Tibial nerve (tissue), 4 donors: ENCODE measurements at regions not wholly inside any gene's neighbourhood (a gene's known extent, or its start where the extent isn't known, plus 50 kb on each side); places are given as distances from the start of the nearest gene placed in this dataset.

Source experiments
- DNase-seq, 2 donors: peaks; one replicate each; pipeline ENCODE4 v3.0.0-alpha.2; 2019; ENCODE audit warnings: low spot score in 2 of 2
- H3K27ac ChIP-seq, 4 donors: fragments of 200-600 bp; sonication (generic) in 3 of 4; one replicate each; pipeline ENCODE4 v1.5.1; 2017 to 2019; ENCODE audit warnings: mild to moderate bottlenecking in 1 of 4
- H3K27me3 ChIP-seq, 2 donors: fragments of 200-600 bp; sonication (generic) in 1 of 2; one replicate each; pipeline versions ENCODE4 v1.5.1 to v1.6.0; 2017 to 2019
- H3K36me3 ChIP-seq, 3 donors: fragments of 200-600 bp; sonication (generic); one replicate each; pipeline ENCODE4 v1.5.1; 2018 to 2019
- H3K4me1 ChIP-seq, 4 donors: fragments of 200-600 bp; sonication (generic) in 3 of 4; one replicate each; pipeline ENCODE4 v1.5.1; 2017 to 2019
- H3K4me3 ChIP-seq, 4 donors: fragments of 200-600 bp; sonication (generic) in 3 of 4; one replicate each; pipeline ENCODE4 v1.5.1; 2017 to 2019; ENCODE audit warnings: mild to moderate bottlenecking in 1 of 4, moderate library complexity in 1 of 4
- H3K9me3 ChIP-seq, 4 donors: fragments of 200-600 bp; sonication (generic) in 3 of 4; one replicate each; pipeline ENCODE4 v1.5.1; 2017 to 2019
- EP300 ChIP-seq, 2 donors: sonication (generic); formaldehyde crosslinking; IDR thresholded peaks; one replicate each; pipeline ENCODE4 v1.6.1; 2017; ENCODE audit warnings: antibody characterized with exemption in 2 of 2, mild to moderate bottlenecking in 1 of 2
- POLR2A ChIP-seq, 2 donors: fragments of 450-650 bp; IDR thresholded peaks; one replicate each; pipeline ENCODE4 v1.6.1; 2017; ENCODE audit warnings: antibody characterized with exemption in 2 of 2, mild to moderate bottlenecking in 2 of 2, moderate library complexity in 2 of 2
- WGBS, 2 donors: methylation state at CpG; one replicate each; pipeline ENCODE4 v1.1.5; 2018; 5-methylcytosine and 5-hydroxymethylcytosine counted together
- TF ChIP-seq, protein P1 (sequence below), 5 experiments: fragments of 200-600 bp in 3 of 5; fragments of 450-650 bp in 2 of 5; sonication (generic) in 3 of 5; IDR thresholded peaks; one replicate each; pipeline ENCODE4 v1.5.1; 2016 to 2019; ENCODE audit warnings: antibody characterized with exemption in 5 of 5, mild to moderate bottlenecking in 3 of 5, moderate library complexity in 2 of 5

DNA sequence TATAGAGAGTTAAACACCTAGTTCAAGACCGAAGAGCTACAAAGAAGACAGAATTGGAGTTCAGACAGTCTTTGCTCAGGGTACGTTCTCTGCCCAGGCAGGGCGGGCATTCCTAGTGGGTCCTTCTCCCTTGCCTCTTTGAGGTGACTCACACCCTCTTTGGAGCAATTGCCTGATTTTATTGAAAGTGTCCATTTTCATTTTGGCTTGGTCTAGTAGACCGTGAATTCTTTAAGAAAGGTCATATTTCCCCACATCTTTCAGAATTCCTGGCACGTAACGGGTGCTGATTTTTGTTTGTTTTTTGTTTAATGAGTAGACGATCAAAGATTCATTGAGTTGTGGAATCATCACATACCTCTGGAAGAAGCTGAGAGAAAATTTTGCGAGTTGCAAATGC lies 871.5 kb downstream of the RNF144A start:
- 83% methylated on average over 8 of the region's 8 CpGs for WGBS, 2 donors
- Histone ChIP-seq H3K4me3 (no peak overlapping the region), H3K27me3 (no peaks in the 10 kb centered on the region), H3K9me3 (no peaks in the 10 kb centered on the region), H3K27ac (no peak overlapping the region), H3K4me1 (no peaks in the 10 kb centered on the region), H3K36me3 (no peaks in the 10 kb centered on the region)
- DNase-seq, result no peak
- TF ChIP-seq, protein P1, sequence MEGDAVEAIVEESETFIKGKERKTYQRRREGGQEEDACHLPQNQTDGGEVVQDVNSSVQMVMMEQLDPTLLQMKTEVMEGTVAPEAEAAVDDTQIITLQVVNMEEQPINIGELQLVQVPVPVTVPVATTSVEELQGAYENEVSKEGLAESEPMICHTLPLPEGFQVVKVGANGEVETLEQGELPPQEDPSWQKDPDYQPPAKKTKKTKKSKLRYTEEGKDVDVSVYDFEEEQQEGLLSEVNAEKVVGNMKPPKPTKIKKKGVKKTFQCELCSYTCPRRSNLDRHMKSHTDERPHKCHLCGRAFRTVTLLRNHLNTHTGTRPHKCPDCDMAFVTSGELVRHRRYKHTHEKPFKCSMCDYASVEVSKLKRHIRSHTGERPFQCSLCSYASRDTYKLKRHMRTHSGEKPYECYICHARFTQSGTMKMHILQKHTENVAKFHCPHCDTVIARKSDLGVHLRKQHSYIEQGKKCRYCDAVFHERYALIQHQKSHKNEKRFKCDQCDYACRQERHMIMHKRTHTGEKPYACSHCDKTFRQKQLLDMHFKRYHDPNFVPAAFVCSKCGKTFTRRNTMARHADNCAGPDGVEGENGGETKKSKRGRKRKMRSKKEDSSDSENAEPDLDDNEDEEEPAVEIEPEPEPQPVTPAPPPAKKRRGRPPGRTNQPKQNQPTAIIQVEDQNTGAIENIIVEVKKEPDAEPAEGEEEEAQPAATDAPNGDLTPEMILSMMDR (IDR thresholded peaks at IDR 0.05), result no peak
- TF ChIP-seq POLR2A (IDR thresholded peaks at IDR 0.05), result no peak
- TF ChIP-seq EP300 (IDR thresholded peaks at IDR 0.05), result no peak

DNA sequence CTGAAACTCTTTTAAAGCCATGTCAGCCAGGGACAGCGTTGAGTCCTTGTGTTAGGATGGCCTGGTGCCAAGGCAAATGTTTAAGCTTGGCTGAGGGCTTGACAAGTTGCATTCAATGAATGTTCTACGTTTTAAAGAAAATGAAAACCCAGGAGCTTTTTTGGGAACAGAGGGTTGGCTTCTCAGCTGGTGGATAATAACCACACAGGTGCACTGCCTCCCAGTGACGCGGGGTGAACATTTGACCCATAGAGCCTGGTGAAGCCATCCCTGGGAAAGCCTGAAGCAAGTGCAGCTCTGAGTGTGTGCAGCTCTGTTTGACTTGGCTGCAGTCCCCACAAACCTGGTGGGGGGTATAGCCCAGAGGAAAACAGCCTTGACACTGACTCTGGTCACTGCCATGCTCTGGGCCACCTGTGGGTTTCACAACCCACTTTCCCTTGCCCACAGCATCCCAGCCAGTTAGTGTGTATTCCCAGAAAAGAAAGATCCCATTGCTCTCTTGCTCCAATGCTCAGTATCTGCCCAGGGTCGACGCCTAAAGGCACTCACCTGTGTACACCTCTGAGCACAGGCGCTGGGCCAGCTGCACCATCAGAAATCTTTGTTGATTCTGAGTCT lies 874.9 kb downstream of the RNF144A start:
- no peaks in the 10 kb centered on the region for H3K36me3 ChIP-seq
- no peak overlapping the region for H3K27ac ChIP-seq
- no peak overlapping the region for H3K4me3 ChIP-seq

DNA sequence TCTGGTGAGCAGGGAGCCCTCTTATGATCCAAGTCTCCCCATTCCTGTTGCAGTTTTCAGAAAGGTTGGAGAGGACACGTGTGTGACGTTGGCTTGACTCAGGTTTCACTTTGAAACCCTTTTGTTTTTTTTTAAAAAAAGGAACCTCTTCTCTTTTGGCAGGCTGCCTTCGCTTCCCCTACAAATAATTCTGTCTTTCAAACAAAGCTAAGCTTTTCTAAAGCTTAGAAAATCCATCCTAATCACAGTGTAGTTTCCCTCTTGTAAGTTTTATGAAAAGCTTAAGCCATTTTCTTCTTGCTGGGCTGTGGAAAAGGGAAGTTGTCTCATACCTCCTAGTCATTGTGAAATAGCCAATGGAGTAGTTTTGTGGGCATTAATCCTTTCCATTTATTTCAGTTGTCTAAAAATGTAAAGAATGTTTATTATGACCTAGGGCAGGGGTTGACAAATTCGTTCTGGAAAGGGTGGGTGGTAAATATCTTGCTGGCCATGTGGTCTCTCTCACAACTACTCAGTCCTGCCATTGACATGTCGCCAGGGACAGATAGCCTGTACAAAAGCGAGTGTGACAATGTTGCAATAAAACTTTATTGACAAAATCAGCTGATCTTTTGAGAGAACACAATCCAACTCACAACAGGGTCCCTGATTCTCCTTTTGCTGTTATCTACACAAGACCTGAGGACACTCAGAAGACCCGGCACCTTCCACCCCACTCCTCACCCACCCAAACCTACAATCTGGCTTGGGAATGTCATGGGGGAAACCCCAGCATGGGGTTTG lies 878.8 kb downstream of the RNF144A start:
- H3K27me3 ChIP-seq, result no peaks in the 10 kb centered on the region
- whole genome bisulfite sequencing, 2 donors, result 47 to 52% methylated on average over 7 of the region's 7 CpGs
- no peaks in the 10 kb centered on the region for H3K4me1 ChIP-seq
- no peak for DNase-seq
- H3K4me3 ChIP-seq, result no peak overlapping the region
- H3K27ac ChIP-seq, result no peak overlapping the region
- H3K36me3 ChIP-seq, result no peaks in the 10 kb centered on the region
- TF ChIP-seq, protein P1 (IDR thresholded peaks at IDR 0.05), result no peak
- TF ChIP-seq POLR2A (IDR thresholded peaks at IDR 0.05), result no peak
- TF ChIP-seq EP300 (IDR thresholded peaks at IDR 0.05), result no peak
- peaks cover 0 to 3% (median 0%) of the 10 kb centered on the region in 4 donors for H3K9me3 ChIP-seq

More for the DNA sequence above, 874.9 kb downstream of the RNF144A start:
- no peaks in the 10 kb centered on the region for H3K9me3 ChIP-seq
- no peaks in the 10 kb centered on the region for H3K4me1 ChIP-seq
- no peak for TF ChIP-seq POLR2A (IDR thresholded peaks at IDR 0.05)
- TF ChIP-seq EP300 (IDR thresholded peaks at IDR 0.05), result no peak
- DNase-seq, result no peak
- no peaks in the 10 kb centered on the region for H3K27me3 ChIP-seq
- 64 to 69% methylated on average over 7 of the region's 7 CpGs for WGBS, 2 donors

DNA sequence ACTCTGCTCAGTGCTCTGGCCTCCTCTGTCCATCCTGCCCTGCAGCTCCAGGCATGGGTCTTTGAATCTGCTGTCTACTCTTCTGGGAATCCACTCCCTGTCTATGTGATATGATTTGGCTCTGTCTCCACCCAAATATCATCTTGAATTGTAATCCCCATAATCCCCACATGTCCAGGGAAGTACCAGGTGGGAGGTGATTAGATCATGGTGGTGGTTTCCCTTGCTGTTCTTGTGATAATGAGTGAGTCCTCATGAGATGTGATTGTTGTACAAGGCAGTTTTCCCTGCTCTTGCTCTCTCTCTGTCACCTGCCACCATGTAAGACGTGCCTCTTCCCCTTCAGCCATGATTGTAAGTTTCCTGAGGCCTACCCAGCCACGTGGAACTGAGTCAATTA lies 881.8 kb upstream of the ID2 start:
- Histone ChIP-seq H3K27ac (no peak overlapping the region), H3K4me1 (no peaks in the 10 kb centered on the region), H3K36me3 (no peaks in the 10 kb centered on the region), H3K4me3 (no peak overlapping the region), H3K27me3 (no peaks in the 10 kb centered on the region), H3K9me3 (peaks cover 0 to 9% (median 0%) of the 10 kb centered on the region in 4 donors)
- DNase-seq, result no peak
- TF ChIP-seq POLR2A (IDR thresholded peaks at IDR 0.05), result no peak
- no peak for TF ChIP-seq EP300 (IDR thresholded peaks at IDR 0.05)
- TF ChIP-seq, protein P1 (IDR thresholded peaks at IDR 0.05), result no peak
- WGBS, 2 donors, result 67 to 82% methylated on average over 2 of the region's 2 CpGs

DNA sequence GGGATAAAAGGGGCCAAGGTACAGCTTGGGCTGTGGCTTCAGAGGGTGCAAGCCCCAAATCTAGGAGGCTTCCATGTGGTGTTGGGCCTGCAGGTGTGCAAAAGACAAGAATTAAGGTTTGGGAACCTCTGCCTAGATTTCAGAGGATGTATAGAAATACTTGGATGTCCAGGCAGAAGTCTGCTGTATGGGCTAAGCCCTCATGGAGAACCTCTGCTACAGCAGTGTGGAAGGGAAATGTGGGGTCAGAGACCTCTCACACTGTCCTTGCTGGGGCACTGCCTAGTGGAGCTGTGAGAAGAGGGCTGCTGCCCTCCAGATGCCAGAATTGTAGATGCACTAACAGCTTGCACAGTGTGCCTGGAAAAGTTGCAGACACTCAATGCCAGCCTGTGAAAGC lies 880.6 kb upstream of the ID2 start:
- TF ChIP-seq POLR2A (IDR thresholded peaks at IDR 0.05) (no peak), EP300 (IDR thresholded peaks at IDR 0.05) (no peak)
- TF ChIP-seq, protein P1 (IDR thresholded peaks at IDR 0.05), result no peak
- no peak overlapping the region for H3K27ac ChIP-seq
- peaks cover 0 to 9% (median 0%) of the 10 kb centered on the region in 4 donors for H3K9me3 ChIP-seq
- no peaks in the 10 kb centered on the region for H3K27me3 ChIP-seq
- H3K36me3 ChIP-seq, result no peaks in the 10 kb centered on the region
- no peak overlapping the region for H3K4me3 ChIP-seq
- no peak for DNase-seq
- no peaks in the 10 kb centered on the region for H3K4me1 ChIP-seq
